OCI-M2 (cell line): ENCODE measurements at regions not wholly inside any gene's neighbourhood (a gene's known extent, or its start where the extent isn't known, plus 50 kb on each side); places are given as distances from the start of the nearest gene placed in this dataset.

ENCODE experiments used
- DNase-seq: peaks from one replicate; lab custom pipeline; 2025; ENCODE audit not compliant: unreplicated experiment; lab: John Stamatoyannopoulos, UW

DNA sequence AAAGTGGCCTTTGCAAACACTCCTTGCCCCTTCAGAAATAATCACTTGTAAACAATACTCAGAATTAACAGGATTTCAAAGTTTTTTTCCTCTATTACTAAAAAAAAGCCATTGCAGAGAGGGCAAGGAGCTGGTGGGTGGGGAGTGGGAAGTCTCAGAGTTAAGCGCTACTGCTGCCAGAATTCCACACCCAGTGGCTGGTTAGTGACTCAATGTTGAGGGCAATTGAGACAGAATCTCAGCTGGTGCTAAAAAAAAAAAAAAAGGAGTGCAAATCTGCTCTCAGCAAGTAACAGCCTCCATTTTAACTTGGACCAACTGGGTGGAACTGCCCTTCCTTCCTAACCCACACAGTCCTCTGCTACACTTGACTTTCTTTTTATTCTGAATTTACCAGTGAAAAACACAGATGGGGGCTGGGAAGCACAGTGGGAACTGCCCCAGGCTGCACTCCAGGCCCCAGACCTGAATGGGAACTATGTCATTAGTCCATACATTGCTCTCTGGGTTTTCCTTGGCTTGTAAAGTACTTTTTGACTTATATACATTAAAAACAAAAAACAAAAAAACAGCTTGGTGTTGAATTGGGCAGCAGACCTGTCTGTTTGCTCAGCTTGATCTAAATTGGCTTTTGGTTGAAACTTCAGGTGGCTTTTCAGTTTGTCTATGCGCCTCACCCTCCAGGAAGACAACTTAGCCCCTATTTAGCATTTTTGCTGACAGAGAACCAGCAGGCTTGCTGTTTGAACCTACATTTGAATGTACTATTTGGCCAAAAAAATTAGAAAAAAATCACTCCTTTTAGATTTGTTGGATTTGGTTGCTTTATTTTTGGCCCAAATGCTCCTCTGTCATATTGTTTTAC, 357.8 kb upstream of the TBL1XR1 start:
- DNase-seq = no peak

DNA sequence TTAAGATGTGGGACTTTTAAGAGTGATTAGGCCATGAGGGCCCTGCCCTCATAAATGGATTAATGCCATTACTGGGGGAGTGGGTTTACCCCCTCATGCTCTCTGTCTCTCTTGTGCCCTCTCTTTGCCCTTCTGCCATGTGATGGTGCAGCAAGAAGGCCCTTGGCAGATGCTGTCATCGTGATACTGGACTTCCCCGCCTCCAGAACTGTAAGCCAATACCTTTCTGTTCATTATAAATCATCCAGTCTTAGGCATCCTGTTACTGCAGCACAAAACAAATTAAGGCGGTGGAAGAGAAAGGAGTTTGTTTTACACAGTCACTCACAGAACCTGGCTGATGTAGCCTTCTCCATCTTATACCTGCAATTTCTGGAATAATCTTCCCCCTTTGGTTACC, 360.3 kb upstream of the TBL1XR1 start:
- no peak for DNase-seq

DNA sequence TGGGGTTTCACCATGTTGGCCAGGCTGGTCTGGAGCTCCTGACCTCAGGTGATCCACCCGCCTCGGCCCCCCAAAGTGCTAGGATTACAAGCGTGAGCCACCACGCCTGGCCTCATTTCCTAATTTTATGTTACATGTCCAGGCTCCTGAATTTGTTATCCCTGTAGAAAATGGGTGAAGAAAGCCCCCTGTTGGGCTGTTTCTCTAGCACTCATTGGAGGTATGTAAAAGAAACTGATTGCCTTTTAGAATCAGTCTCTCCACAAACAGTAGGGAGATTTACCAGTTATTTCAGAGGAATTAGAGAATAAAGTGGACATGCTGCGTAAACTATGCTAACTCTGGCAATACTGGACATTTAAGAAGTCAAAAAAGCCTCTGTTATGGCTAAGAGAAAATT, 364.1 kb upstream of the TBL1XR1 start:
- no peak for DNase-seq

DNA sequence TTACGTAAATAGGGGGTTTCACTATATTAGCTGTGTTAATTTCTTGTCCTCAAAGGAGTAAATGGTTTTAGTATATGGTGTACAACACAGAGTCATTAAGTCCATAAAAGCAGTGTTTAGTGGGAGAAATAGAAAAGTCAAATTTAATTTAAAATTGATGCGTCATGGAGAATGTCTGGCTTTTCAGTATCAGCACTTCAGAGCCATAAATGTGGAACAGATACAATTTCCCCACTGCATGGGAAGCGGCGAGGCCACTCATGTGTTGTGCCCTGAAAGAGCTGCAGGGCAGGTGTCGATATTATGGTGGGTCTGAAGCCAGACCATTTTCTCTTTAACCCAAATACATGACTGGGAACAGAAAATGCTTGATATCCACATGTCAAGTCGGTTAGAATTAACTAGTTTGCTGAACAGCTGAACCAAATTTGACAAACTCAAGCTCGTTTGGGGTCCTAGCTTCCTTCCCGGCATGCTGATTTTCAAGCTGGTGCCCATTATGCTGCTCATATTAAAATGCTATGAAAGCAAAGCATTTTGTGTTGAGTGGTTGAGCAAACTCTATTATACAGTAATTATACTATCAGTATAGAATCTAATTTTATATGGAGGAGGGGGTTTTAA, 364.6 kb upstream of the TBL1XR1 start:
- DNase-seq = no peak

DNA sequence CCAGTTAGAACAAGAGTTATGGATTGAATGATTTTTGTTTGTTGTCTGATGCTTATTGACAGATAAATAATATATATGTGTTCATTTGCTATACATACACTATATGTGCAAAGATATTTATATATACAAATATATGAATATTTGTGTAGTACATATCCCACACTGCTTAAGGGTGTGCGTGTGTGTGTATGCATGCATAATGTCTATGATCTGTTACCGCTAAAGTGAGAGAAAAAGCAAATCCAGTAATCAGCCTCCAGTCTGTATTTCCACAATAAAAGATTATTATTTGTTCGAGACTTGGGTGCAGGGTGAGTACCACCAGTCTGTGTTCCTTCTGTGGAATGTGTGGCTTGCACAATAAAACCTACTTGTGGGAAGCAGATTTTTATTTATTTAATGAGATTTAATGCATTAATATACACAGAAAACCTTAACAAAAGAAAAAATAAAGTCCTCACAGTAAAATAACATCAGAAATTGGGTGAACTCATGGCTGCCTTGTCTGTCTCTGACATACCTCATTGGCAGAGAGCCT, 366.0 kb upstream of the TBL1XR1 start:
- no peak for DNase-seq

DNA sequence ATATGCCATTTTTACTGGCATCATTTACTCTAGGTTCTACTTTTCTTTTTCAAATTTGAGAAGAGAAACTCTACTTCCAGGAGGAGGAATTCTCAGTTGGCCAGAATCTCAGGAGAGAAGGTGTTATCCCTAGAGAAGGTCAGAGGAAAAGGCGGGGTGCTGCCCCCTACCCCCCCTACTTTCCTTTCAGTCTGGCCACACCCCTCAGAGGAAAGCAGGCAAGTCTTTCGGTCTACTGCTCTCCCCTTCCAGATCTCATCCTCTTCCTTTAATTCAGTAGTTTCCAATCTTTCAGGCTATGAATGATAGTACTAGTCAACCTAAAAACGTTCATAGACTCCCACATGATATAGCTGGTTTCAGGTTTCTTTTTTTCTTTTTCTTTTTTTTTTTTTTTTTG, 366.5 kb upstream of the TBL1XR1 start:
- no peak for DNase-seq

DNA sequence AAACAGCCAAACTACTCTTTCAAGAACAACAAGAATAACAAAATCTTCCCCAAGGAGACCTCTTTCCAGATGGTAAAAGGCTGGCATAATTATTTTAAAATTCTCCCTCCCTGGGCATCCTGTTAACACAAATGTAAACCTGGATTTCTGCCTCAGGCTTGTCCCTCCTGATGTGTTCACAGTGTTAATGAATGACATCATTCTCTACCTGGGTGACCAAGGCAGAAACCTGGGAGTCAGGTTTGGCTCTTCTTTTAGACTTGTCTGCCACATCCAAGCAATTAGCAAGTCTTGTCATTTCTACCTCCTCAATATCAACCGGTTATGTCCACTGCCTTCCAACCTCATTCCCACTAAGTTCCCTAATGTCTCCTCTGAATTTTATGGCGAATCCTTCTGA, 368.7 kb upstream of the TBL1XR1 start:
- DNase-seq = no peak

DNA sequence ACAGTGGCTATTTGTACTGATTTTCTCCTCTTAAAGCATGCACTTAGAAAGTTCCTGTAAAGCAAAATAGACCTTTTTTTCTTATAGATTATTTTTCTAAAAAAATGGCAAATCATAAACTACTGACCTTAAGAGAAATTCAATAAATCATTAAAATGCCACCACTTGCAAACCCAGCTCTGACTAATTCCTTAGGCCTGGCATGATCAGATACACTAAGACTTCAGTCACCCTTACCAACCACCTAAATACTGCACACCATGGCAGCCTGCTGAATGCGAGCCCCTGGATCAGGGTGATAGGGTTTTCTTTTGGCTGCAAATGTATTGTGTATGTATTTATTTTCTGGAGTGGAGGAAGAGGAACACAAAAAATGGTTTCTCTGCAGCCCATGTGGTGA, 370.6 kb upstream of the TBL1XR1 start:
- DNase-seq = no peak

DNA sequence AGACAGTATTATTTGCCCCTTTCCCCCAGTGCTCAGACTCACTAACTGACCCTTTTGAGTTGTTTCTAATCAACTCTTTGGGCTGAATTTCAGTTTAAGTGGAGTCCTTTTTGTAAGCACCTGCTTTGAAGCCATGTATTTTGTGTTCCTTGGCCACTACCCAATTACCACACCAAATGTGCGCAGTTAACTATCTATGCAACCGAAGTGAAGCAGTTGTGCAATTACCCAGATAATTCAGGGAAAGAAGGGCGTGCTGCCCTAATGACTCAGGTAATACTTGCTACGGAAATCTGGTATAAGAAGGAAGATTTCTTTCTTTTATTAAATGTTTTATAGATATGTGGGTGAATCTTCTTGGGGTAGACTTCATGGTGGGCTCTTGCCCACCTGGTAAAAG, 371.9 kb upstream of the TBL1XR1 start:
- no peak for DNase-seq

DNA sequence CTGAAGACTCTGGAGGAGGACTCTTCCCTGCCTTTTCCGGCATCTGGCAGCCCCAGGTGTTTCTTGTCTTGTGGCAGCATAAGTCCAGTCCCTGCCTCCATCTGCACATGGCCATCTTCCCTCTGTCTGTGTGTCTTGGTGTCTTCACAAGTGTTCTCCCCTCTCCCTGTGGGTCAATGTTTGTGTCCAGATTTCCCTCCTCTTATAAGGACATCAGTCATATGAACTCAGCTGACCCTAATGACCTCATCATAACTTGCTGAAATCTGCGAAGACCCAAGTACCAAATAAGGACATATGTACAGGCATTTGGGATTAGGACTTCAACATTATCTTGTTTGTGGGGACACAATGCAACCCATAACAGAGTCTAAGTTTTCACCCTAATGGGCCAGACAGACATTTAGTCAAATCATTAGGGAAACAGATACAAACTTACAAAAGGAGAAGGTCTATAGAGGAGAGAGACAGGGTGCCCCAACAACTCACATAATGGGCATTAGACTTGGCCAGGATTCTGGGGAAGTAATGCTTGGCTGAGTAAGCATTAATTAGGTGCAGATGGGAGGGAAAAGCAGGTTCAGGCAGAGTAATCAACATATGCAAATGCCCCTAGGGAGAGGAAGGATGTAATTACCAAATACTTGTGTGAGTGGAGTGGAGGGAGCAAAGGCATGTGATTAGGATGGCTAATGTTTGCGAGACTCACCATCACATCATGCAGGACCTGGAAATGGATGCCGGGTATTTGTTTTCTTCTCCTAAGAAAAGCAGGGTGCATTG, 372.8 kb upstream of the TBL1XR1 start:
- DNase-seq = no peak

DNA sequence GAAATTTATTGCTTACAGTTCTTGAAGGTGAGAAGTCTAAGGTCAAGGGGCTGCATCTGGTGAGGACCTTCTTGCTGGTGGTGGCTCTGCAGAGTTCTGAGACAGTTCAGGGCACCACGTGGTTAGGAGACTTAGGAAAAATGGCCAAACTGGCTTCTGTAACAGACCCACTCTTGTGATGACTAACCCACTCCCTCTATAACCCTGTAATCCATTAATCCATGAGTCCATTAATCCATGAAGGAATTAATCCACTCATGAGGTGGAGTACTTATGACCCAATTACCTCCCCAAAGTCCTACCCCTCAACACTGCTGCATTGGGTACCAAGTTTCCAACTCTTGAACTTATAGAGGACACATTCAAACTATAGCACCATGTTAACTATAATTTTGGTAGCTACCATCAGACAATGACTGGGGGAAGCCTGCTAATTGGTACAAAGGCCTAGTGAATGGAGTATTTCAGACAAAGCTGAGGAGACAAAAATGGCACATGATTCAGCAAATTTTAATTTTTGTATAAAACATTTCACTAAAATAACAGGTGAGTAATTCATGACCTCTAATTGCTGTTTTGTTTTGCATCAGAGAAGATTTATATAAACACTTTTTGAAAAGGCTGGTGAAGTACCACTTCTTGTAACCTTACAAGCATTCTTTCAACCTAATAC, 374.1 kb upstream of the TBL1XR1 start:
- DNase-seq = no peak

DNA sequence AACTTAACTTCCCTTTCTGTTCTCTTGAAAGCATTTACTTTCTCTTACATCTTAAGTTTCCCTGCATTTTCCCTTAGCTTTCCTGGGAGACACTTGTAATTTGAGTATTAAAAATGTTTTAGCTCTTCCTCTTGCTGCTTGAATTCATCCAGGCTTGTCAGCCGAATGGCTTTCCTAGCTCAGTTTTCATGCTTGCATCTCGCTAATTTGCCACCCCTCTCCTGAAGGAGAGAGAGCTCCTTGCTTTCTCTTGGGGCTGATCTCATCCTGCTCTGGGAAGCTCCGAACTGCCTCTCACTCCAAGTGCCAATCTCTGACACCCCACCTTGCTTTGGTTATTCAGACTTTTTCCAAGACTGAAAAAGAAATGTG, 374.6 kb upstream of the TBL1XR1 start:
- no peak for DNase-seq

DNA sequence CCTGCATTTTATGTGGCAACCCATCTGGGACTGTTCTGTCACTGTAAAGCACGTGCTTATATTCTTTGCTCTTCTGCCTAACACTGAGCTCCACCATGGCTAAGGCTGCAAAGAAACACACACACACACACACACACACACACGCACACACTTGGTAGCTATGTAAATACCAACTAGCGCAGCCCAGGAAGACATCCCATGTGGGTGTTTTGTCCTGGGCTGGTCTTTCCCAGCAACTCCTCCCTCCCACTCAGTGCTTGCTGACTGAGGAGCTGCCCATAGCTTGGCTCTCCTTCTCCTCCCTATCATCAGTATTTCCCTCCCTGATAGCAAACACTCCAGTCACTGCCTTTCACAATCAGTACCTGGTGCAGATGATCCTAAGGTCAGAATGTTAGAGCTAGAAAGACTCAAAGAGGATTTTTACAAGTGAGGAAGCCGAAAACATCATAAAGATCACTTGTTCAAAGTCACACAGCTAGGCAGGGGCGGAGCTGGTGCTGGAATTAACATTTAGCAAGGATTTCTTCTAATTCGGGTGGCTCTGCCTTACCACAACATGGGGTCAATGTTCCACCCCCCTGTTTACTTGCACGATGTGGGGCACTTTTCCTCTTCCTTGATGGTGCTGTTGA, 377.1 kb upstream of the TBL1XR1 start:
- DNase-seq = no peak

DNA sequence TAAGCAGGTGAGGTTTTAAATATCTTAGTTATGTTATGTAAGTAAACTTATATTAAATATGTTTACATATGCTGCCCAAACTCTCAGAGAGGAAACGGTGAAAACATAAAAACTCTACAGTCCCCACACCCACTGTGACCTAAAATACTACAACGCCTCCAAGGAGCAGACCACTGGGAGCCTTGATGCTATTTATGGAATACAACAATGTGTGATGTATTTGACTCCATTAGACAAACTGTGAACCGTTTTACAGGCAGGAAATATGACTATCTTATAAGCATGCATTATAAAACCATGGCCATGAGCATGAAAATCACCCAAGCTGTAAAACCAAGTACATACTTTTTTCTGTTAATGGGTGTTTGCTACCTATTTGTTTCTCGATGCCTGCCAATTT, 379.5 kb upstream of the TBL1XR1 start:
- DNase-seq = no peak

DNA sequence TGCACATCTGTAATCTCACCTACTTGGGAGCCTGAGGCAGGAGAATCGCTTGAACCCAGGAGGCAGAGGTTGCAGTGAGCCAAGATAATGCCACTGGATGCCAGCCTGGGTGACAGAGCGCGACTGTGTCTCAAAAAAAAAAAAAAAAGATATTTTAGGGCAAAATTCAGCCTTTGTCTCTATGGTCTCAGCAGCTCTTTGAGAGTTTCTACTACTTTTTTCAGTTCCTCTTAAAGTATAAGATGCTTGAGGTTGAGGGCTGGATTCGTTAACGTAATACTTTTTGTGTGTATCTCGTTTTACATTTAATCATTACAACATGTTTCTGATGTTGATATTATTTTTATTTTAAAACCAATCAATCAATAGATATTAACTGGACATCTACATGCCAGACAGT, 381.2 kb upstream of the TBL1XR1 start:
- no peak for DNase-seq

DNA sequence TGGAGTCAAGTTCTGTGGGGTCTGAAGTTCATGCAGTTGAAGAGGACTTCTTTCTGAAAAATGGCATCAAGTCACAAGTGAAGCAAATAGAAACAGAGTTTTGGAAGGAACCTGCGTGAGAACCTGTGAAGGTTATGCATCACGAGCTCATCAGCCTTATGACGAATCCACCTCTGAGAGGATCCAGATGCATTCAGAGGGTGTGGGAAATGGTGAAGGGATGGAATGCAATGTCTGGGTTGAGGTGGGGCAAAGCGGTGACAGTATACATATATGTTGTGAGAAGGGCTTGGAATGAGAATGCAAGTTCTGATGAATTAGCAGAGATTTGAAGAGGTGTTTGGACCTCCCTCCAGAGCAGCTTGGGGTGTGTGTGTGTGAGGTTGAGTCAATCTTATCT, 382.1 kb upstream of the TBL1XR1 start:
- no peak for DNase-seq

DNA sequence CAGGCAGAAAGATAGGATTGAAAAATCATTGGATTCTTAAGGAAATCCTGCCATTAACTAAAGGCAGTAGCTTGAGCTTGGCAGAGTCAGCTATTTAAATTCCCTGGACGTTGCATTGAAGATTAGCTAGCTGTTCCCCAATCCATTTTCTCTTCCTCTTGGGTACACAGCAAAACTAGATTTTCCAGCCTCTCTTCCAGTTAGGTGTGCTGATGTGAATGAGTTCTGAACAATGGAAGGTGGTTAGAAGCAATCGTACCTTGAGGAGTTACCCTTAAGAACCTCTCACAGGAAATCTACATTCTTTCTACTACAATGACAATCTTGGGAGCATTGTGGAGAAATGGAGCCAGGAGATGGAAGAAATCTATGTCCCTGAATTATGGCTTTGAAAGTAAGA, 383.2 kb upstream of the TBL1XR1 start:
- DNase-seq = no peak

DNA sequence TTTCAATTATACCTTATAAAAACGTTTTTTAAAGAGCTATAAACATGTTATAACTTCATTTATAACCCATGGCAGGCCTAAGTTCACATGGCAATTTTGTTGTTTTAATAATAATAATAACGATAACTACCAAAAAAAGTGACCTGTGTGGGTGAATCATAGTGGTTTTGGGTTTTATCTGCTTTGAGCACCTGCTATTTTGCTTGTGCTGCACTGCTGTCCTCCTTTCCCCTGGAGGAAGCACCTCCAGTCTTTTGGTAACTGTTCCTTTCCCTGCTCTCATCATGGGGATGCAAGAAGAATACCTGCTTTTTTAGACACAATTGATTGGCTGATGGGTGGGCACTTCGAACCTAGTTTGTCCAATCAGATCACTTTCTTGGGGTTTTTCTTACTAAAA, 388.0 kb upstream of the TBL1XR1 start:
- no peak for DNase-seq

DNA sequence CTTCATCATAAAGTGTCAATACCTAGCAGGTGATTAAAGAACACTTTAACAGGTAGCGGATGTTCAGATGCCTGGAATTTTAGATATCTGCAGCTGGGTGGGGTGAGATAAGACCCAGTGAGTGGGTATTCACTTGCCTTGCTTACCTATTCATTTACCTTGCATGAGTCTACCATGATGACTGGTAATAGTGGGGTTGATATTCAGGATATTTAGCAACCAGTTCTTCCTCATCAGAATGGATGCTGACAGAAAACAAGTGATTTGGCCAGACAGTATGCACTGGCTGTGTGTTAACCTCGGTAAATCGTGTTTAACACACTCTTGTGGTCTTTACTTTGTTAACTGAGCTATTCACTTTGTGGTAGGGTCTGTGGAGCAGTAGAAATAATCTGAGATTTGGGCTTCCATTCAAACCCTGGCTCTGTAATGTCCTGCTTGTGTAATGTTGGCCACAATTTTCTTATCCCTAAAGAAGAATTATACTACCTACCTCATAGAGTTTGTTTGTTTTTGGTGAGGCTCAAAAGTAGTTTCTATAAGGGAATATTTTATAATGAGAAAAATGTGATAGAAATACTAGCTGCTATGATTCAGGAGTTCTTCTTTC, 391.9 kb upstream of the TBL1XR1 start:
- DNase-seq = no peak

DNA sequence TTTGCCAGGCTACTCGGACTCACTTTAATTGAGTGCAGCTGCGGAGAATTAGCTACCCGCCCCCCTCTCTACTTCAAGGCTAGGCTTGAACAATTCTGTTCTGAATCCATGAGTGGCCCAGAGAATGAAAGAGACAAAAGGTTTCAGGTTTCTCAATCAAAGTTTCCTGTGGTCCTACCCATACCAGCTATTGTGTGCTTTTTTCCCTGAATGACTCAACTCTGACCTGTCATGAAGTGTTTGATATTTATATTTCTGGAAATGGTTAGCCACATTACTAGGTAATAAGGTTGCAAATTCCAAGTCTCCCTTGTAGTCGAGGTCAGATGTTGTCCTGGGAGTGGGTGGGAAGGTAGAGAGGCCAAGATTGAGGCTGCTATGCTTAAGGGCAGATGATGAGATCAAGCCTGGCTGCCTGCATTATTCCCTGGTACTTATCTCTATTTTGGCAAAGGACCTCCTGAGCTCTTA, 392.7 kb upstream of the TBL1XR1 start:
- DNase-seq = no peak
